CD4-positive, alpha-beta T cell treated with Interleukin-17A for 1 hour (primary cell): ENCODE measurements at regions not wholly inside any gene's neighbourhood (a gene's known extent, or its start where the extent isn't known, plus 50 kb on each side); places are given as distances from the start of the nearest gene placed in this dataset.
"Not testable (repeated sequence)": the region's sequence is repeated elsewhere in the genome, so short reads cannot be mapped to it uniquely, and the experiment has no call there.

Source experiments
- DNase-seq: peaks from one replicate; pipeline ENCODE4 v3.0.0-alpha.2; 2020

- DNase-seq, result no peak
Observed at GRCh38 chr5:136738829-136739228, 373.5 kb upstream of the TRPC7 start.

- no peak for DNase-seq
Observed at GRCh38 chr5:136736021-136736420, 370.7 kb upstream of the TRPC7 start.

DNA sequence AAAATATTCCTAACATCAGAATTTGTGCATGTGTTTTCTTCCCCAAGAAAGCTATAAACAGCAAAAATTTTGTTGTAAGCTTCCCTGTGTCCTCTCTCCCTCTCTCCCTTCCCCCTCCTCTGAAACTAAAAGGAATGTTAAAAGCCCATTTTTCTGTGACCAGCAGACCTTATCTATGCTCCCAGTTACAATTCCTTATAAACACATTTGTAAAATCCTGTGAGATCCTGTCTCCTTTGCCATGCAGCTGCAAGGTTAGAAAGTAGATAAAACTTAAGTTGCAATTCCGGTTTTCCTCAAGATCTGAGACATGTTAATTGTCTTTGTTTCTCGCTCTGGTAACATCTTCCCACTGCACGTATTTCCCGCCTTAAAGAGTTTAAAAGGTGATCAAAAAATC lies 370.3 kb upstream of the TRPC7 start:
- DNase-seq, result not testable (repeated sequence)

DNA sequence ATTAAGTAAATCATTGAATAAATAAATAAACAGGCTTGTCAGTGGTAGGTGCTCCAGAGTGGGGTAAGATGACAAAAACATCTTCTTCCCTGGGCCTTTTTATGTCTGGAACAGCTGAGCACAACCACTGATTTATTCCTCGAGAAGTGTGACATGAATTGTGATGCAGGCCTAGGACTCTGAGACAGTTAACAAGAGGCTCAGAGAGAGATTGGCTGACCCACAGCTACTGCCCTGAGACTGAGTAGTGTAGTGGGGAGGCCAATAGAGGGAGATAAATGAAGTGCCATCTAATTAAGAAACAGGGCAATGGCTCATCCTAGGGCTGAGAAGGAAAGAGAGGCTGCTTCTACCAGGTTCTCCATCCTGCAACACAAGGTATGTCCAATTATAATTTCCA lies 369.3 kb upstream of the TRPC7 start:
- no peak for DNase-seq

- DNase-seq, result no peak
Observed at GRCh38 chr5:136732751-136733150, 367.4 kb upstream of the TRPC7 start.

DNA sequence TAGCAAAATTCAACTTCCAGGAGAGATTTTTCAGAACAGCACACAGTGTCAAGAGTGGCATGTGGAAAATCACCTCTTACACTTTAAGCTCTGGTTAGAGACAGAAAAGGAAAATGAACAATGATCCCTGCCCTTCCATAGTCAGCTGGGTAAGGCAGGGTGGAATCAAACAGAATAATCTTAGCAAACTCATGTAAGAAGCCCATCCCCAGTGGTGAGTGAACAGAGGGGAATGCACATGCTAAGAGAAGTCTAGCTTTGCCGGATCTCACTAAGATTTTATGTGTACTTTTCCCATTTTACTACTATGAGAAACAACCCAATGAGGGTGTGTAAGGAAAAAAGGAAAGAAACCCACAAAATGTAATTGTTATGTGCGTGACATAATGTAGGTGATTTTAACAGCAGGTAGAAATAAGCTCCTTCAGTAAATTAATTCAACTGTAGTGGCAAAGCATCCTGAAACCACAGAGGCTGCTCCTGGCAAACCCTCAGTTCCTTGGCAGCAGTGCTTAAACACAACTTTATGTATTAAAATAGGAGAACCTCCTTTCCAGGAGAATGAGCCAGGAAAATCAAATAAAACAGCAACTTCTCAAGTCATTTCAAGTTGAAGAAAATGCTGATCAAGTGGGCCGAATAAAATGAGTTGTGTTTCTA lies 366.0 kb upstream of the TRPC7 start:
- DNase-seq, result no peak

GRCh38 chr5:136730426-136730825 lies 365.1 kb upstream of the TRPC7 start:
- DNase-seq, result no peak

DNA sequence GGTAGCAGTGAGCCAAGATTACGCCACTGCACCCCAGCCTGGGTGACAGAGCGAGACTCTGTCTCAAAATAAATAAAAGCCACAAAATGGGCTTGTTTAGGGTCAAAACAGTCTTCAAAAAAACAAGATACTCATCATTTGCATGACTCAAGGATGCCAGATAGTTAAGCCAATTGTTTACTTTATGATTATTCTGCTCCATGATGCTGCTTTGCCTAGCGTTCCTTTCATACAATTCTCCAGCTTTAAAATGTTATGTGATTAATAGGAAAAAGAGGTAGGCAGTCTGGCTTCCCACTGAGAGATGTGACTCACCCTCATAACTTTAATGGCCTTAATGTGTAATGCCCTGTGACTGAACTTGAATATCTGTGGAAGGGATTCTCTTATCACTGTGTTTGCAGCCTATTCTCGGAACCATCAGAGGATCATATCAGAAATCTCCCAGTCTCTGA lies 364.6 kb upstream of the TRPC7 start:
- no peak for DNase-seq

GRCh38 chr5:136726506-136726905 lies 361.2 kb upstream of the TRPC7 start:
- DNase-seq, result no peak

DNA sequence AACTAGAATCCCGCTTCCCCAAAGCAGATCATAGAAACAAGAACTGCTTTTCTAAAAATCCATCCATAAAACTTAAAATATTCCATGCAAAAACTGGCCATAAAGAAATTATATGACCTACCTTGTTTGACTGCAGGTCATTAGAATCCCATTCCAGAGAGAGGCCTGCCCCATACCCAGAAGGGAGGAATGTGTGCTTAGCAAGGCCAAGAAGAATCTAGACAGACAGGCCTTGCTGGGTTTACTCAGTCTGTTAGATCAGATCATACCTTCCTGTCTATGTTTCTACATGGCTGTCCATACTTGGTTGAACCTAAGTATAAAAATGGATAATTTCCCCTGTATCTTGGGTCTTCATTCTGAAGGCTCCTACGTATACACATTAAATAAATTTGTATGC lies 358.8 kb upstream of the TRPC7 start:
- DNase-seq, result no peak

DNA sequence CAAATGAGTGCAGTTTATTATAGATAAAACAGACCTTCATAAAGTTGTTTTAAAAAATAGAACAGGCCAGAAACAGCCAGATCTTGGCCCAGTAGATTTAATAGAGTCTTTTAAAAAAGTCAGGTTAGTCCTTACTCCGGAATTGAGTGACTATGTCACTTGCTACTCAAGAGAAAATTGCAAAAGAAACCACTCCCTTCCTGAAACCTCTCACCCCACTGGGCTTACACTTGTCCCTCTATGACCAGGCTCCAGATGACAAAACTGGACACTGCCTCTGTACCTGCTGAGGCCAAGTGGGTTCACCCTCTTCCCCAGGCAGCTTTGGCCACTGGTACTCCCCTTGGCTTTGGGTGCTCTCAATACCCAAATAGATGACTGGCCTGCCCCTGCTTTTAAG lies 357.2 kb upstream of the TRPC7 start:
- DNase-seq, result no peak

- DNase-seq, result no peak
Observed at GRCh38 chr5:136722086-136722485, 356.7 kb upstream of the TRPC7 start.

- no peak for DNase-seq
Observed at GRCh38 chr5:136720674-136721073, 355.3 kb upstream of the TRPC7 start.

DNA sequence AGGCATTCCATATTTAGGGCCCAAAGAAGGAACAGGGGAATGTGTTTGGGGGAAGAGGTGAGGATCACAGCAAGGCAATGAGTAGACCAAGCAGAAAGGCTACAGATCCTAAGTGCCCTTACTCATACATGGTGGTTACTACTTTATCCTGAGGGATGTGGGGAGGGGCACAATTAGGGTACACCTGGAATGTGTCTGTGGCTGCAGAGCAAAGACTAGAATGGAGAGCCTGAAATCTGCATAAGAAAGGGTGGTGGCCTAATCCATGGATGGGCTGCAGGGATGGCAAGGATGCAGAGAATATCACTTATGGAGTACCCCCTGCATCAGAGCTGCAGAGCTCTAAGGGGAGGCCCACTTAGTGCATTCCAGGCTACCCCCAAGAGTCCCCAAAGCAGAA lies 352.6 kb upstream of the TRPC7 start:
- no peak for DNase-seq

DNA sequence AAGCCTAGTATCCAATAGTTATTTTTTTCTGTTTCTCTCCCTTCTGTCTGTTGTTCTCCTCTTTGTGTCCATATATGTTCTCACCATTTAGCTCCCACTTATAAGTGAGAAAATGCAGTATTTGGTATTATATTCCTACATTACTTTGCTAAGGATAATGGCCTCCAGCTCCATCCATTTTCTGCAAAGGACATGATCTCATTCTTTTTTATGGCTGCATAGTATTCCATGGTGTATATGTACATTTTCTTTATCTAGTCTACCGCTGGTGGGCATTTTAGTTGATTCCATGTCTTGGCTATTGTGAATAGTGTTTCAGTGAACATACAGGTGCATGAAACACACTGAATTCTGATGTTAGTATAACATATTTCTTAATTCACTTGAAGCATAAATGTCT lies 348.9 kb upstream of the TRPC7 start:
- no peak for DNase-seq

GRCh38 chr5:136712628-136713027 lies 347.3 kb upstream of the TRPC7 start:
- DNase-seq, result no peak

DNA sequence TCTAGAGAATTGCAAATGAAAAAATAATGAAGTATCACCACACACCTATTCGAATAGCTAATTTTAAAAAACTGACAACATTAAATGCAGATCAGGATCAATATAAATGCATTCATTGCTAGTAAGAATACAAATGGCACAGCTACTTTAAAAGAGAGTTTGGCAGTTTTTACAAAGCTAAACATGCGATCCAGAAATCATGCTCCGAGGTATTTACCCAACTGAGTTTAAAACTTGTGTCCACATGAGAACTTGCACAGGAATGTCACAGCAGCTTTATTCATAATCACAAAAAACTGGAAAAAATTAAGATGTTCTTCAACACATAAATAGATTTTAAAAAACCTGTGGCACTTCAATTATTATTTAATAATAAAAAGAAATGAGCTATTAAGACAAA lies 345.5 kb upstream of the TRPC7 start:
- DNase-seq, result no peak

- no peak for DNase-seq
Observed at GRCh38 chr5:136703706-136704105, 338.4 kb upstream of the TRPC7 start.

- no peak for DNase-seq
Observed at GRCh38 chr5:136703036-136703435, 337.7 kb upstream of the TRPC7 start.

GRCh38 chr5:136701191-136701590 lies 335.8 kb upstream of the TRPC7 start:
- no peak for DNase-seq

DNA sequence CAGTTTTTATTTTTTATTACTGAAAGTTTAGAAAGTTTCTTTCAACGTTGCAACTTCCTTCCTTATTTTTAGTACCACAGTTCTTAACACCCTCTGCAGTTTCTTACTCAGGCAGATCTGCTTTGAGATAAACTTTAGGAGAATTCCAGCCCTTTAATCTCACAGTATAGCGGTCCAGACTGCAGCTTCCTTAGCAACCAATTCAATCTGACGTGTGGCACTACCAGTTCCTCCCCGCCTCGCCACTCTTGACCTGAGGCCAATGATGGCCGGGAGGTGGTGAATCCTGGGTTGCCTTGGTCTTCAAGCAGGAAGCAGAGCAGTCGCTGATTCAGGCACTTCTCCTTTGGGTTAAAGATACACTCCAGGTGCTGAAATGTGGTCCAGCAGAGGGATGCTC lies 334.3 kb upstream of the TRPC7 start:
- DNase-seq, result no peak

DNA sequence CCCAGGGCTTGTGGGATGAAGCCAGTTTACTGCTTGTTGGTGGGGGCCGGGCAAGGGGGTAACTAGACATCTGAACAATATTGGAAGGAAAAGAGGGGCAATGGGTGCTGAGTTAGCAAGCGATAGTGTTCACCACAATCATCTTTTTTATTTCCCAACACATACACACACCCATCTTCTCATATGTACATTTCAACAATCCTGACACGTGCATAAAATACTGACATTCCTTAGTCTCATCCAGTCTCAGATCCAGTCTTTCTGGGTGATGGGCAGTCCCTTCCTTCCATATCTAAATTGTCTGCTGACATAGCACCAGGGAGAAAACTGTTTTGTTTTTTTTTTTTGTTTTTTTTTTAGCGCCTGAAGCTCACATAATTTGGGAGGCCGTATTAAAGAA lies 333.6 kb upstream of the TRPC7 start:
- DNase-seq, result no peak

DNA sequence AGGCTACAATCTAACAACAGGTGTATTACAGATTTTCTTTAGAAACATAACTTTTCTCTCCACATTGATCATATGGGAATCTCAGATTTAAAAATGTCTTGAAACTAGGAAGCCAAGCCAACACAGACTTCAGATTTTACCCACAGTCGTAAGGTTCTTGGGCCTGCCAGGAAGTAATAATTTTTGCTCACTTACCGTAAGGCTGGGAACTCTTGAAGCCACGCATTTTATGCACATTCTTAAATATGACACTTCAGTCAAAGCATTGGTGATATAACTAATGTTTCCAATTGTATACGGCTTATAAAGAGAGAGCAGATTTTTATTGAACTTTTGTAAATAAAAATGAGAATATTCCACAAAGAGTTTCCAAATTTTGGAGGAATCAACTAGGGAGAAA lies 328.9 kb upstream of the TRPC7 start:
- DNase-seq, result no peak

DNA sequence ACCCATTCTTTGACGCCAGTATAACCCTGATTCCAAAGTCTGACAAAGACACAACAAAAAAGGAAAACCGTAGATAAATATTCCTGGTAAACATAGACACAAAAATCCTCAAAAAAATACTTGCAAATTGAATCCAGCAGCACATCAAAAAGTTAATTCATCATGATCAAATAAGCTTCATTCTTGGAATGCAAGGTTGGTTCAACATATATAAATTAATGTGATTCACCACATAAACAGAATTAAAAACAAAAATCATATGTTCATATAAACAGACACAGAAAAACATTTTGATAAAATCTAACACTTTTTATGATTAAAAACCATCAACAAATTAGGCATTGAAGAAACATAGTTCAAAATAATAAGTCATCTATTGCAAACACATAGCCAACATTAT lies 324.2 kb upstream of the TRPC7 start:
- DNase-seq, result no peak

DNA sequence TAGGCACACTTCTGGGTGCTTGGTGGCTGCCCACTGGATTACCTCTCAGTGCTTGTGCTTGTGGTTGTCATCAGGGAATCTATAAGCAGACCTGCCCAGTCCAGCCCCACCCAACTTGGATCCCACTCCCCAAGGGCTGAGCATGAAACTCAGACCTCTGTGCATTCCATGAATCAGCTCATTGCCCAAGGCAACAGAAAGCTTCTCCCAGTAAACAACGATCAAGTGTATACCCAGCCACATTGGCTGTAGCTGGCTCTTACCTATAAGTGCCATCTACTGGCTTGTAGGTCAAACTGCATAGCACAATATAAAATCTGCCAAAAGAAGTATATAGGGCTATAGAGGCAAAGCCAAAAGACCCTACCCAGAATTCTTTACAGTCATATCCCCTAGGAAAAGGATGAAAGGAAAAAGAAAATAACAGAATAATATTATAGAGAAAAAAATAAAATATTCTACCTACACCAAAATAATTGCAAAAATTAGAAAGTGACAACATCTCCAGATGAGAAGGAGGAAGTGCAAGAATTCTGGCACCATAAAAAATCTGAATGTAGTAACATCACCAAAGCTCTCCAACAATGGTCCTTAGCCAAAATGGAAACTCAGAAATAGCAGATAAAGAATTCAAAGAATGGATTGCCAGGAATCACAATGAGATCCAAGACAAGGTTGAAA lies 321.0 kb upstream of the TRPC7 start:
- DNase-seq, result no peak
